Midbrain (tissue), 1 donor: ENCODE measurements at regions not wholly inside any gene's neighbourhood (a gene's known extent, or its start where the extent isn't known, plus 50 kb on each side); places are given as distances from the start of the nearest gene placed in this dataset.
"Not testable (repeated sequence)": the region's sequence is repeated elsewhere in the genome, so short reads cannot be mapped to it uniquely, and the experiment has no call there.

Source experiments
- DNase-seq: peaks from one replicate; lab custom pipeline; 2025; lab: John Stamatoyannopoulos, UW

- no peak for DNase-seq
These were observed 251.9 kb downstream of the SOD2 start for GRCh38 chr6:159440911-159441703.

GRCh38 chr6:159440349-159440748 is 252.7 kb downstream of the SOD2 start:
- DNase-seq, result no peak

- no peak for DNase-seq
These were observed 253.4 kb downstream of the SOD2 start for GRCh38 chr6:159439651-159440050.

GRCh38 chr6:159438106-159438505 is 254.9 kb downstream of the SOD2 start:
- DNase-seq, result no peak

- no peak for DNase-seq
These were observed 256.5 kb downstream of the SOD2 start for GRCh38 chr6:159436581-159436980.

GRCh38 chr6:159435701-159436100 is 257.3 kb downstream of the SOD2 start:
- DNase-seq, result no peak

GRCh38 chr6:159434410-159434809 is 258.6 kb downstream of the SOD2 start:
- DNase-seq, result no peak

GRCh38 chr6:159433550-159433949 is 259.5 kb downstream of the SOD2 start:
- DNase-seq, result no peak

GRCh38 chr6:159431750-159432149 is 261.3 kb downstream of the SOD2 start:
- DNase-seq, result no peak

GRCh38 chr6:159430323-159430722 is 261.1 kb downstream of the FNDC1 start:
- no peak for DNase-seq

GRCh38 chr6:159429433-159429832 is 260.2 kb downstream of the FNDC1 start:
- no peak for DNase-seq

- no peak for DNase-seq
These were observed 258.6 kb downstream of the FNDC1 start for GRCh38 chr6:159427771-159428170.

GRCh38 chr6:159427335-159427734 is 258.1 kb downstream of the FNDC1 start:
- no peak for DNase-seq

- DNase-seq, result no peak
These were observed 256.2 kb downstream of the FNDC1 start for GRCh38 chr6:159425421-159425820.

- no peak for DNase-seq
These were observed 253.1 kb downstream of the FNDC1 start for GRCh38 chr6:159422041-159422984.

- no peak for DNase-seq
These were observed 252.4 kb downstream of the FNDC1 start for GRCh38 chr6:159421586-159421985.

- no peak for DNase-seq
These were observed 249.8 kb downstream of the FNDC1 start for GRCh38 chr6:159418997-159419396.

- DNase-seq, result no peak
These were observed 247.8 kb downstream of the FNDC1 start for GRCh38 chr6:159416891-159417560.

- DNase-seq, result no peak
These were observed 246.3 kb downstream of the FNDC1 start for GRCh38 chr6:159415540-159415939.

GRCh38 chr6:159414711-159415110 is 245.5 kb downstream of the FNDC1 start:
- DNase-seq, result no peak

- DNase-seq, result not testable (repeated sequence)
These were observed 238.1 kb downstream of the FNDC1 start for GRCh38 chr6:159407211-159407780.

GRCh38 chr6:159404296-159404695 is 235.1 kb downstream of the FNDC1 start:
- DNase-seq, result no peak
